Fibroblast of lung (primary cell): ENCODE measurements at regions not wholly inside any gene's neighbourhood (a gene's known extent, or its start where the extent isn't known, plus 50 kb on each side); places are given as distances from the start of the nearest gene placed in this dataset.
"Not testable (repeated sequence)": the region's sequence is repeated elsewhere in the genome, so short reads cannot be mapped to it uniquely, and the experiment has no call there.

Experiments
- DNase-seq, 2 donors: peaks; one replicate each; pipeline versions ENCODE4 v3.0.0 to v3.0.0-alpha.2; 2010; ENCODE audit warnings: low read depth in 2 of 2
- H2AFZ ChIP-seq: 2 replicates; pipeline ENCODE4 v1.5.1; 2012; ENCODE audit warnings: low read length, control low read depth, inconsistent platforms
- H3K27ac ChIP-seq: 2 replicates; pipeline ENCODE4 v1.5.1; 2011; ENCODE audit warnings: low read length, control low read depth; ENCODE audit not compliant: insufficient read depth
- H3K27me3 ChIP-seq: 2 replicates; pipeline ENCODE4 v1.5.1; 2011; ENCODE audit warnings: mild to moderate bottlenecking, low read length; ENCODE audit not compliant: control insufficient read depth, insufficient read depth
- H3K36me3 ChIP-seq: 2 replicates; pipeline ENCODE4 v1.5.1; 2011; ENCODE audit warnings: low read length; ENCODE audit not compliant: control insufficient read depth, insufficient read depth
- H3K4me1 ChIP-seq: 2 replicates; pipeline ENCODE4 v1.5.1; 2011; ENCODE audit warnings: low read length; ENCODE audit not compliant: control insufficient read depth, insufficient read depth; ENCODE audit errors: extremely low read depth
- H3K4me2 ChIP-seq: 2 replicates; pipeline ENCODE4 v1.5.1; 2011; ENCODE audit warnings: low read length, control low read depth; ENCODE audit not compliant: insufficient read depth; ENCODE audit errors: extremely low read depth
- H3K4me3 ChIP-seq, 4 experiments: fragments of 200-600 bp in 1 of 4; sonication (generic) in 1 of 4; replicated peaks in 1 of 4; 2 replicates each; pipeline ENCODE4 v1.5.1; 2011 to 2016; ENCODE audit warnings: low read length in 4 of 4, low read depth in 3 of 4, mild to moderate bottlenecking in 3 of 4, control low read depth in 2 of 4, inconsistent platforms in 1 of 4, mixed read lengths in 1 of 4; ENCODE audit not compliant: insufficient read depth in 1 of 4; ENCODE audit errors: control extremely low read depth in 1 of 4
- H3K79me2 ChIP-seq: 2 replicates; pipeline ENCODE4 v1.5.1; 2012; ENCODE audit warnings: mild to moderate bottlenecking, low read length, inconsistent platforms; ENCODE audit not compliant: control insufficient read depth, insufficient read depth
- H3K9ac ChIP-seq: 2 replicates; pipeline ENCODE4 v1.5.1; 2011; ENCODE audit warnings: mild to moderate bottlenecking, low read length, control low read depth; ENCODE audit not compliant: insufficient read depth
- H3K9me3 ChIP-seq: 2 replicates; pipeline ENCODE4 v1.5.1; 2012; ENCODE audit warnings: low read depth, low read length; ENCODE audit not compliant: control insufficient read depth, insufficient read depth
- H4K20me1 ChIP-seq: 2 replicates; pipeline ENCODE4 v1.5.1; 2011; ENCODE audit warnings: low read length; ENCODE audit not compliant: control insufficient read depth, insufficient read depth; ENCODE audit errors: extremely low read depth
- CTCF ChIP-seq, 2 donors: IDR thresholded peaks in 1 of 2; conservative IDR thresholded peaks in 1 of 2; 1 replicate in 1 of 2; 2 replicates in 1 of 2; pipeline ENCODE4 v1.5.1; 2011 to 2012; ENCODE audit warnings: low read length in 2 of 2, control low read depth in 1 of 2, inconsistent platforms in 1 of 2, low read depth in 1 of 2, mild to moderate bottlenecking in 1 of 2
- EZH2 ChIP-seq: IDR thresholded peaks from 2 replicates; pipeline ENCODE4 v1.5.1; 2012; ENCODE audit warnings: low read length, control low read depth, mild to moderate bottlenecking; ENCODE audit errors: missing control alignments

DNA sequence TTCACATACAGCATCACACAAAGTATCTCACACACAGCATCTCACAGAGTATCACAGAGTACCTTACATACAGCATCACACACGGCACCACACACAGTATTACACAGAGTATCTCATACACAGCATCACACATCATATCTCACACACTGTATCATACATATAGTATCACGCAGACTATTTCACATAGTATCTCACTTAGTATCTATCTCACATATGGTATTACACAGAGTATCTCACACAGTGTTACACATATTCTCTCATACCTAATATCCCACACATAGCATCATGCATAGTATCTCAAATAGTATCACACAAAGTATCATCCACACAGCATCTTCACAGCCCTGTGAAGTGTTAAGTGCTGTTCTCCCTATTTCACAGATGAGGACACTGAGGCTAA is 121.5 kb upstream of the RAB4A start:
- H4K20me1 ChIP-seq = no peaks in the 10 kb centered on the region
- H2AFZ ChIP-seq = no peak overlapping the region
- no peak for DNase-seq
- TF ChIP-seq EZH2 = no peak
- TF ChIP-seq CTCF (conservative IDR thresholded peaks at IDR 0.05 in 1 of 2, IDR thresholded peaks at IDR 0.05 in 1 of 2; ENCODE audit: low read depth in 1 of 2, low read length in 2 of 2) = no peak
- no peaks in the 10 kb centered on the region for H3K9me3 ChIP-seq
- H3K4me1 ChIP-seq = no peaks in the 10 kb centered on the region
- peaks cover 5% of the 10 kb centered on the region for H3K27me3 ChIP-seq
- no peak overlapping the region for H3K4me3 ChIP-seq
- no peak overlapping the region for H3K9ac ChIP-seq
- no peak overlapping the region for H3K4me2 ChIP-seq
- H3K79me2 ChIP-seq = no peaks in the 10 kb centered on the region
- no peaks in the 10 kb centered on the region for H3K36me3 ChIP-seq
- H3K27ac ChIP-seq = no peak overlapping the region

GRCh38 chr1:229150518-229150917 is 120.4 kb upstream of the RAB4A start:
- H3K36me3 ChIP-seq = no peaks in the 10 kb centered on the region
- H3K27me3 ChIP-seq = peaks cover 5% of the 10 kb centered on the region
- no peaks in the 10 kb centered on the region for H4K20me1 ChIP-seq
- DNase-seq = no peak
- no peak overlapping the region for H2AFZ ChIP-seq
- H3K9me3 ChIP-seq = no peaks in the 10 kb centered on the region
- TF ChIP-seq EZH2 (no peak), CTCF (conservative IDR thresholded peaks at IDR 0.05 in 1 of 2, IDR thresholded peaks at IDR 0.05 in 1 of 2; ENCODE audit: low read depth in 1 of 2, low read length in 2 of 2) (no peak)
- no peak overlapping the region for H3K4me3 ChIP-seq
- H3K4me1 ChIP-seq = no peaks in the 10 kb centered on the region
- H3K79me2 ChIP-seq = no peaks in the 10 kb centered on the region
- H3K4me2 ChIP-seq = no peak overlapping the region
- no peak overlapping the region for H3K9ac ChIP-seq
- no peak overlapping the region for H3K27ac ChIP-seq

DNA sequence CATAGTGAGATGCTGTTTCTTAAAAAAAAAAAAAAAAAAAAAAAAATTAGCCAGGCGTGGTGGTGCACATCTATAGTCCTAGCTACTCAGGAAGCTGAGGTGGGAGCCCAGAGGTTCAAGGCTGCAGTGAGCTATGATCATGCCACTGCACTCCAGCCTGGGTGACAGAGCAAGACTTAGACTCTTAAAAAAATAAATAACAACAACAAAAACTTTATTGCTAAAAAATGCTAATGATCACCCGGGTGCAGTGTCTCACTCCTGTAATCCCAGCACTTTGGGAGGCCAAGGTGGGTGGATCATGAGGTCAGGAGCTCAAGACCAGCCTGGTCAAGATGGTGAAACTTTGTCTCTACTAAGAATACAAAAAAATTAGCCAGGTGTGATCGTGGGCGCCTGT is 119.5 kb upstream of the RAB4A start:
- not testable (repeated sequence) for DNase-seq, H3K27me3 ChIP-seq, H3K4me1 ChIP-seq

GRCh38 chr1:229152311-229152710 is 118.6 kb upstream of the RAB4A start:
- Histone ChIP-seq H3K79me2 (no peaks in the 10 kb centered on the region), H3K27ac (no peak overlapping the region), H4K20me1 (no peaks in the 10 kb centered on the region), H3K9ac (no peak overlapping the region), H2AFZ (no peak overlapping the region), H3K4me2 (no peak overlapping the region), H3K4me3 (no peak overlapping the region), H3K36me3 (no peaks in the 10 kb centered on the region), H3K9me3 (no peaks in the 10 kb centered on the region), H3K27me3 (peaks cover 2% of the 10 kb centered on the region), H3K4me1 (no peaks in the 10 kb centered on the region)
- DNase-seq = no peak
- no peak for TF ChIP-seq CTCF (conservative IDR thresholded peaks at IDR 0.05 in 1 of 2, IDR thresholded peaks at IDR 0.05 in 1 of 2; ENCODE audit: low read depth in 1 of 2, low read length in 2 of 2)
- TF ChIP-seq EZH2 = no peak

More for the DNA sequence above, 119.5 kb upstream of the RAB4A start:
- H2AFZ ChIP-seq, H3K36me3 ChIP-seq, H3K27ac ChIP-seq, H3K4me2 ChIP-seq, H3K79me2 ChIP-seq, H3K4me3 ChIP-seq, H4K20me1 ChIP-seq, H3K9me3 ChIP-seq, H3K9ac ChIP-seq: not testable (repeated sequence)
